Posterior vena cava (tissue), 2 donors: ENCODE measurements at regions not wholly inside any gene's neighbourhood (a gene's known extent, or its start where the extent isn't known, plus 50 kb on each side); places are given as distances from the start of the nearest gene placed in this dataset.
A peak's percentile ranks its signal among the peaks of the same experiment; 100 is the strongest.

Source experiments
- DNase-seq: peaks from one replicate; pipeline ENCODE4 v3.0.0-alpha.2; 2020; ENCODE audit warnings: low spot score
- intact Hi-C, 2 donors: fragments of 100-400 bp; cut with DNase I; formaldehyde crosslinking; loops; one replicate each; pipeline versions ENCODE4 v1.14.1 to v1.14.2; 2022 to 2023
- donor health status: DM: yes; HTN: yes; CAD: no.
- donor health status: DM: yes; HTN: yes; CAD: no.

- intact Hi-C loops = no loop called here
- no peak for DNase-seq
Measured at GRCh38 chr12:124423761-124424515, 129.0 kb downstream of the RFLNA start.

DNA sequence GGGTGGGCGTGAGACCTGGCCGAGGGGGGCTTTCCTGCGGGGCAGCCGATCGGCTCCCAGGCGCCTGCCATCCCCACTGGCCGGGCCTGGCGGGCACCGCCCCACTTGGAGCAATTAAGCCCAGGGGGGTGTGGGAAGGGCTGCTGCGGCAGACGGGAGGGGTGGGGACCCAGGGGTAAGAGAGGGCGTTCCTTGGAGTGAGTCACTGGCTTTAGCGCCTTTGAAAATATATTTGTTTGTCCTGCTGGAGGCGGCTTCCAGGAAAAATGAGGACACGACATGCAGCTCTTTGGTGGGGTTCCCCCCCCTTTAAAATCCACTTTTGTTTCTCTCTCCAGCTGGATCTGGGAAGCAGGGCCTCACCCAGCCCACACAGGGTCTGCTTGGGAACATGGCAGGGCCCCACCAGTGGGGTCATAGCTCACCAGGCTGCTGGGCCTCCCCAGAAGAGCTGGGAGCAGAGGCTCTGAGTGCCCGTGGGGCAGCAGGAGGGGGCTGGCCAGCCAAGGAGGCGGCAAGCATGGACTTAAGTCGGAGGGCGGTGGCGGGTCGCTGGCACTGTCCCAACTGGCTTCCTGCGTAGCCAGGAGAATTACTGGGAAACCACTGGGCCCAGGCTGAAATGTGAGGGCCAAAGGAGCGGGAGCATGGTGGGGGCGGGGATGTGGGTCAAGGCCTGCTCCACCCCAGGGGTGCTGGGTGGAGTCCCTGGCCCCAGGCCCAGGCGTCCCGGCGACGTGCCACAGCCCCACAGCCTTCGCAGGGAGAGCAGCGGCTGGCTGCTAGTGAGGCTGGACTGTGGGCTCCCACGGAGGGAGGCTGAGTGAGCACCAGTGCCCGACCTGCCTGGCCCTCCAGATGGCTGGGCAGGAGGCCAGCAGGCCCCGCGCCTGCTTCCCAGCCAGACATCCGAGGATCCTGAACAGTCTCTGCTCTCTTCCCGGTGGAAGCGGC, 128.0 kb downstream of the RFLNA start:
- intact Hi-C loops = no loop called here
- DNase-seq = peak; percentile 98

- intact Hi-C loops = no loop called here
- DNase-seq = no peak
Measured at GRCh38 chr12:124422142-124422569, 127.3 kb downstream of the RFLNA start.

DNA sequence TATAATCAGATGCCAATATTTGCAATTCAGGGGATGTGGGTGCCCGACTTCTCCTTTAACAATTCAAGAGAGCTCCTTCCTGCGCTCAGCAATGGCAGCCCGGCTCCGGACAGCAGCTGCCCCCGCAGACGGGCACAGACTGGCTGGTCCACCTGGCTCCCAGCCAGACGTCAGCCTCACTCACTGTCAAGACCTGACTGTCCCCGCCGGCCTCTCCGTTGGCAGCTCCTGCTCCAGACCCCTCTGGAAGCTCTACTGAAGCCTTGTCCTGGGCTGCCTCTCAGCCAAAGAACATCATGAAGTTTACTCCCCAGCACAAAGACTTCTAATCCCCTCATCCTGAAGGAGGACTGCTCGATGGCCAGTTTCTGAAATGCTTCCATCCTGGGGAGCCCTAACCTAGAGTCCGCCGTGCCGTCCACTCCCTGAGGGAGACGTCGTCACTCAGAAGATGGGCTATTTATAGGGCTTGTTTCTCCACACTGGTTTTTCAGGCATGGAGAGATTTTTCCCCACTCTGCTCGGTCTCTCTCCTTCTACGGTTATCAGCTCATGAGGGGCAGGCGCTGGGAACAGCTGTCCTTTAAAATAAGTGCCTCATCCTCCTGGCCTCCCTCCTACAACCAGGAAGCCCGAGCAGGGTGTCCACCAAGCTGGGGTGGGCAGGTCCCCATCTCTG, 126.2 kb downstream of the RFLNA start:
- no peak for DNase-seq
- intact Hi-C loops = no loop called here

DNA sequence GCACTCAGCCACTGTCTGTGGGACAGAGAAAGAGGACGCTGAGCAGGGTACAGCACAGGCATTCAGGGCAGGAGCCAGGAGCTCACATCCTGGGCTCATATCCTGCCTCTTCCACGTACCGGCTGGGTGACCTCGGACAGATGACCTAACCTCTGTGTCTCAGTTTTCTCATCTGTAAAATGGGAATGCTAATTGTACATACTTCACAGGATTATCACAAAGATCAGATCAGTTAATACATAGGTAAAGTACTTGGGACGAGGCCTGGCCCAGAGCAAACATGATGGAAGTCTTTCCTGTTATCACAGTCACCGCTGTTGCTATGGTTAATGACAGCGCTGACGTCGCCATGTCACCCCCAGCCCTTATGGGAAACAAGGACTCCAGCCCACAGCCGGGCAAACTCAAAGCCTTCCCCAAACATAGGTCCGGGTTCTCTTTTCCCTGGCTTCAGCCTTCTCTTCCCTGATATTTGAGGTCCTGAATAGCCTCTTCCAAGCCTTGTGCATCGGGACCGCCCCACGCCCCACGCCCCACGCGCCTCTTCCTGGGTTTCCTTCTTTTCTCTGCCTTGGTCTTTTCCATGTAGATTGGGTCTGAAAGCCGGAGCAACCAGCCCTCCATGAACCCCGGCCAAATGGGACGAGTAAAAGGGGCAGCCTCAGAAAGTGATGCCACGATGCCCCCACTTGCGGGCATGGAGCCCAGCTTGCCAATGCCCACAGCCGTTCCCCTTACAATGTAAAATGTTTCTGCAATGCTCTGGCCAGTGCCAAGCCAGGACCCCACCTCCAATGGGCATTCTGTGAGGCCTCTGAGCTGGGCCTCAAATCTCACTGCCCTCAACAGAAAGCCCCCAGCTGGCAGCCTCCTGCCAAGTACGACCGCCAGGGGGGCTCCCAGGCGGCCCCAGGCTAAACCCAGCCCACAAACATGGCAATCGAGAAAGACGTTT, 125.4 kb downstream of the RFLNA start:
- DNase-seq = no peak
- intact Hi-C loops = no loop called here

GRCh38 chr12:124419292-124420040, 124.6 kb downstream of the RFLNA start:
- intact Hi-C loops = no loop called here
- no peak for DNase-seq

DNA sequence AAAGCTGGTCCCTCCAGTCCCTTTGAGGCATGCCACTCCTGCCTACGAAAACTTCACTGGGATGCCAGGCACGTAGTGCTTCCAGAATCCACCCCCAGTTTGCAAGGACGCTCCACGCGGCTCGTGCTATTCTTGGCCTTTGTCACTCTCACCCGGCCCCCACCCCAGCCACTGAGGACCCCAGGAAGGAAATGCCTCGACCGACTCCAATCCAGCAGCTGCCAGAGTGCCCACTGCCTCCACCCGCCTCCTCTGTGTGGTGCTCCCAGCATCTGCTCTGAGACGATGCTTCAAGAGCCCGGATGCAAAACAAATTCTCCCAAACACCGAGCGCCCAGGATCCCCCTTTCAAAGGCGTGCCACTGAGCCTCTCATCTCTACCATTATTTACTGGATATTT, 123.9 kb downstream of the RFLNA start:
- intact Hi-C loops = no loop called here
- no peak for DNase-seq

GRCh38 chr12:124418156-124418555, 123.3 kb downstream of the RFLNA start:
- DNase-seq = no peak
- intact Hi-C loops = no loop called here

DNA sequence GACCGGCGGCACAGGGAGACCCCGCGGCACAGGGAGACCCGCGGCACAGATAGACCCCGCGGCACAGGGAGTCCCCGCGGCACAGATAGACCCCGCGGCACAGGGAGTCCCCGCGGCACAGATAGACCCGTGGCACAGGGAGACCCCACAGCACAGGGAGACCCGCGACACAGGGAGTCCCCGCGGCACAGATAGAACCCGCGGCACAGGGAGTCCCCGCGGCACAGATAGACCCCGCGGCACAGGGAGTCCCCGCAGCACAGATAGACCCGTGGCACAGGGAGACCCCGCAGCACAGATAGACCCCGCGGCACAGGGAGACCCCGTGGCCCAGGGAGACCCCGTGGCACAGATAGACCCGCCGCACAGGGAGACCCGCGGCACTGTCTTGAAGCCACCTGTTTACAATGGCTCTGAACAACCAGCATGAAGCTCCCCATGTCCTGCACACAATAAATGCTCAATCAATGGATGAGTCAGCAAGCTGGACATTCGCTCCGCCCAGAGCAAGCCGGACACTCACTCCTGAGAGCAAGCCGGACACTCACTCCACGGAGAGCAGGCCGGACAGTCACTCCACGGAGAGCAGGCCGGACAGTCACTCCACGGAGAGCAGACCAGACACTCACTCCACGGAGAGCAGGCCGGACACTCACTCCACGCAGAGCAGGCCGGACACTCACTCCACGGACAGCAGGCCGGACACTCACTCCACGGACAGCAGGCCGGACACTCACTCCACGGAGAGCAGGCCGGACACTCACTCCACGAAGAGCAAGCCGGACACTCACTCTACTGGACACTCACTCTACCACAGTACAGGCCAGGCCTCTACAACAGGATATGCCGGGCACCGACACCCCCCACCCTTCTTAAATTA, 121.9 kb downstream of the RFLNA start:
- intact Hi-C loops = no loop called here
- DNase-seq = no peak

DNA sequence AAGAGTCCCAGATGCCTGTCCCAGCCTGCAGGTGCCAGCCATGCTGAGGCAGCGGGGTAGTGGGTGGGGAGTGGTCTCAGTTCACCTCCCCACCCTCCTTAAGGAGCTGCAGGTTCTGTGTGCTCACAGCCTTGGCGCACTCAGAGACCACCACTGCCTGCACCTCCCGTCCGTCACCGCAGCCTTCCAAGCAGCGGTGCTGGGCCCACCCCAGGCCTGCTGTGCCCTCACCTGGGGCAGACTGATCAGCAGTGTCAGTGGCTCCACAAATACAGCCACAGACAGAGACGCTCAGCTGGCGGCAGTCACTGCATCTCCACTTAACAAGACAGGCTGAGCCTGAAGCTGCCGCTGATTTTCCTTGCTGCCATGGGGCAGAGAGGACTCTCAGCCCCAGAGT, 120.2 kb downstream of the RFLNA start:
- intact Hi-C loops = no loop called here

DNA sequence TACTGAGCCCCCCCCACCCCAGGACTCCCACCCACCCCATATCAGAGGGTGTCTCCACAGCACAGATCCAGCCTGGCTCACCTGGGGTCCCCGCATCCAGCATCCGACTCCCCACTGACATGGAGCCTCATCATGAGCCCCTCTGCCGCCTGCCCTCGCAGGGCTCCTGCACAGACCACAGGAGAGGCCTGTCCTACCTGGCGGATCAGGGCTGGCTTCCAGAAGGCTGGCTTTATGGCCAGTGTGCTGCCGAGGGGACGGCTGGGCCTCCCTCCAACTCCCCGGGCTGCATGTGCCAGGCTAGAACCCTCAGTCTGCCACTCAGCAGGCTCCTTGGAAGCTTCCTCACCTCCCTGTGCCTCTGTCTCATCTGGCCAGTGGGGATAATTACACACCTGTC, 119.0 kb downstream of the RFLNA start:
- intact Hi-C loops = no loop called here
- DNase-seq = no peak

More for the DNA sequence above, 120.2 kb downstream of the RFLNA start:
- no peak for DNase-seq

DNA sequence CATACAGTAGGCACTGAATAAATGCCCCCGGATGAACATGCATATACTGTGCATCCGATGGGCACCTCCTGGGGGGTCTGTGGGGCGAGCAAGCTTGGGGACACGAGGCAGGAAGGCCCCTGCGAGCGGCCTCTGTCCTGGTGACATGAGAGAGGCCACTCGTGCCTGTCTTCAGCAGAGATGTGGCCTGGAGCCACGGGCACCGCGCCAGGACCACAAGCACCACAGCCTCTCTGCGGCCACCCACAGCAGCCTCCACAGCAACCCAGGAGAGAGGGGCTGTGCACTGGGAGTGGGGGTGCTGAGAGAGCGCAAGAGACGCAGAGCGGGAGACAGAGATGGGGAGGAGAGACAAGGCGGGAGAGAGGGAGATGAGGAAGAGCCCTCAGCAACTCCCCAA, 118.5 kb downstream of the RFLNA start:
- DNase-seq = no peak
- intact Hi-C loops = no loop called here

DNA sequence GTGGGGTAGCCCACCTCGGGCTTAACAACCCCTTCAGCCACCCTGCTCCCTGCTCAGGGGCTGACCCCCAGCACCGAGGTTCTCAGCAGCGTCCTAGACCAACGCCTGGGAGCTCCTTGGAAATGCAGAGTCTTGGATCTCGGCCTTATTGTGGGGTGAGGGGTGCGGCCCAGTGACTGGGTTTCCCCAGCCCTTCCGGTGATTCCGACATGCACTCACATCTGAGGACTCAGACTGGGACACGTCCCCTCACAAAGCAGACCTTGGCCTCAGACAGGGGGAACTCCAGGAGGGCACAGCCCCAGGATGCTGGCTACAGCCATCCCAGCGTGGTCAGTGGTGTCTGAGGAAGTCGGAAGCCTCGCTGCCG, 117.7 kb downstream of the RFLNA start:
- intact Hi-C loops = no loop called here
- DNase-seq = no peak

GRCh38 chr12:124411953-124412645, 117.2 kb downstream of the RFLNA start:
- no peak for DNase-seq
- intact Hi-C loops = no loop called here

DNA sequence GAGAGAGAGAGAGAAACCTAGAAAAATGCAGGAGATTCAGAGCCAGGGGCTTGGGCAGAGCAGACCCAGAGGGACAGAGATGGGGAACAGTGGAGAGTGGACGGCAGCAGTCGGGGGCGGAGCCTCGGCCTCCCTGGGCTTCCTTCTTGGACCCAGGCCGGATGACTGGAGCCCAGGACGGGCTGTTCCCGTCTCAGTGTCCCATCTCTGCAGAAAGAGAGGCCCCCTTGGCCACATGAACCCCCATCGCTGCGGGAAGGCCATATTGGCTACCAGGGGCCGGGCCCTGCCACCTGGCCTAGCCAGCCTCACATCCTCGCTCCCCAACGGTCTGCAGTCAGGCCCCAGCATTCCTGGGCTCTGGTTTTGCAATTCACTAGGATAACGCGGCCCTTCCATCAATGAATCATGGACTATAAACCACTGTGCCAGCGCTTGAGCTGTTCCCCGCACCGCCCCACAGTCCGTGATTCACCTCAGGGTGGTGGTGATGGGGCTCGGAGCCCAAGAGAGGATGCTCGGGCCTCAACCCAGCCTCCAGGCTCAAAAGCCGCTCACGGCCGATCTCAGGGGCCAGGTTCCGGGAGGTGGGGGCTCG, 116.5 kb downstream of the RFLNA start:
- DNase-seq = peak; percentile 94
- intact Hi-C loops = no loop called here
